ENCODE measurements at regions not wholly inside any gene's neighbourhood (a gene's known extent, or its start where the extent isn't known, plus 50 kb on each side); places are given as distances from the start of the nearest gene placed in this dataset.

- Histone ChIP-seq H3K27ac (ENCODE audit: low read depth, low read length) (no peak overlapping the region), H3K27me3 (ENCODE audit: control insufficient read depth, insufficient read depth, low read length) (no peaks in the 10 kb centered on the region), H3K9ac (ENCODE audit: low read length) (no peak overlapping the region), H3K4me3 (ENCODE audit: low read depth, low read length) (no peak overlapping the region), H3K4me1 (ENCODE audit: control insufficient read depth, insufficient read depth, low read length) (no peaks in the 10 kb centered on the region; the same call in none of the 2 replicates), H3K36me3 (ENCODE audit: control insufficient read depth, insufficient read depth, low read length) (no peaks in the 10 kb centered on the region), H3K9me3 (ENCODE audit: control insufficient read depth, insufficient read depth, low read depth, low read length) (no peaks in the 10 kb centered on the region)
Measured at GRCh38 chr3:6220447-6220846, 640.5 kb upstream of the GRM7 start.

GRCh38 chr3:6222069-6222468 lies 638.8 kb upstream of the GRM7 start:
- no peaks in the 10 kb centered on the region; the same call in none of the 2 replicates for H3K4me1 ChIP-seq (ENCODE audit: control insufficient read depth, insufficient read depth, low read length)
- no peaks in the 10 kb centered on the region for H3K36me3 ChIP-seq (ENCODE audit: control insufficient read depth, insufficient read depth, low read length)
- H3K9me3 ChIP-seq (ENCODE audit: control insufficient read depth, insufficient read depth, low read depth, low read length): no peaks in the 10 kb centered on the region
- no peak overlapping the region for H3K4me3 ChIP-seq (ENCODE audit: low read depth, low read length)
- H3K27ac ChIP-seq (ENCODE audit: low read depth, low read length): no peak overlapping the region
- H3K9ac ChIP-seq (ENCODE audit: low read length): no peak overlapping the region
- H3K27me3 ChIP-seq (ENCODE audit: control insufficient read depth, insufficient read depth, low read length): no peaks in the 10 kb centered on the region

GRCh38 chr3:6223572-6223971 lies 637.3 kb upstream of the GRM7 start:
- H3K9me3 ChIP-seq (ENCODE audit: control insufficient read depth, insufficient read depth, low read depth, low read length): no peaks in the 10 kb centered on the region
- no peaks in the 10 kb centered on the region for H3K36me3 ChIP-seq (ENCODE audit: control insufficient read depth, insufficient read depth, low read length)
- no peak overlapping the region for H3K9ac ChIP-seq (ENCODE audit: low read length)
- no peaks in the 10 kb centered on the region for H3K27me3 ChIP-seq (ENCODE audit: control insufficient read depth, insufficient read depth, low read length)
- H3K27ac ChIP-seq (ENCODE audit: low read depth, low read length): no peak overlapping the region
- H3K4me1 ChIP-seq (ENCODE audit: control insufficient read depth, insufficient read depth, low read length): no peaks in the 10 kb centered on the region; the same call in none of the 2 replicates
- H3K4me3 ChIP-seq (ENCODE audit: low read depth, low read length): no peak overlapping the region

GRCh38 chr3:6228958-6229683 lies 631.8 kb upstream of the GRM7 start:
- no peak overlapping the region for H3K27ac ChIP-seq (ENCODE audit: low read depth, low read length)
- H3K27me3 ChIP-seq (ENCODE audit: control insufficient read depth, insufficient read depth, low read length): no peaks in the 10 kb centered on the region
- no peaks in the 10 kb centered on the region for H3K4me1 ChIP-seq (ENCODE audit: control insufficient read depth, insufficient read depth, low read length)
- no peak overlapping the region for H3K9ac ChIP-seq (ENCODE audit: low read length)
- H3K9me3 ChIP-seq (ENCODE audit: control insufficient read depth, insufficient read depth, low read depth, low read length): no peaks in the 10 kb centered on the region
- H3K36me3 ChIP-seq (ENCODE audit: control insufficient read depth, insufficient read depth, low read length): no peaks in the 10 kb centered on the region
- no peak overlapping the region for H3K4me3 ChIP-seq (ENCODE audit: low read depth, low read length)

- no peak overlapping the region for H3K4me3 ChIP-seq (ENCODE audit: low read depth, low read length)
- H3K9me3 ChIP-seq (ENCODE audit: control insufficient read depth, insufficient read depth, low read depth, low read length): no peaks in the 10 kb centered on the region
- H3K9ac ChIP-seq (ENCODE audit: low read length): no peak overlapping the region
Measured at GRCh38 chr3:6229778-6230410, 631.0 kb upstream of the GRM7 start.

GRCh38 chr3:6242104-6242503 lies 618.8 kb upstream of the GRM7 start:
- Histone ChIP-seq H3K4me3 (ENCODE audit: low read depth, low read length) (no peak overlapping the region), H3K36me3 (ENCODE audit: control insufficient read depth, insufficient read depth, low read length) (no peaks in the 10 kb centered on the region), H3K9ac (ENCODE audit: low read length) (no peak overlapping the region), H3K9me3 (ENCODE audit: control insufficient read depth, insufficient read depth, low read depth, low read length) (peaks cover 3% of the 10 kb centered on the region; the same call in 1 of the 2 replicates), H3K27me3 (ENCODE audit: control insufficient read depth, insufficient read depth, low read length) (no peaks in the 10 kb centered on the region), H3K27ac (ENCODE audit: low read depth, low read length) (no peak overlapping the region), H3K4me1 (ENCODE audit: control insufficient read depth, insufficient read depth, low read length) (no peaks in the 10 kb centered on the region)

More at GRCh38 chr3:6229778-6230410, 631.0 kb upstream of the GRM7 start:
- Histone ChIP-seq H3K27me3 (ENCODE audit: control insufficient read depth, insufficient read depth, low read length) (no peaks in the 10 kb centered on the region), H3K4me1 (ENCODE audit: control insufficient read depth, insufficient read depth, low read length) (no peaks in the 10 kb centered on the region), H3K27ac (ENCODE audit: low read depth, low read length) (no peak overlapping the region), H3K36me3 (ENCODE audit: control insufficient read depth, insufficient read depth, low read length) (no peaks in the 10 kb centered on the region)

- no peak overlapping the region for H3K9ac ChIP-seq (ENCODE audit: low read length)
- H3K27ac ChIP-seq (ENCODE audit: low read depth, low read length): no peak overlapping the region
- H3K4me3 ChIP-seq (ENCODE audit: low read depth, low read length): no peak overlapping the region
- H3K4me1 ChIP-seq (ENCODE audit: control insufficient read depth, insufficient read depth, low read length): no peaks in the 10 kb centered on the region
- H3K9me3 ChIP-seq (ENCODE audit: control insufficient read depth, insufficient read depth, low read depth, low read length): no peaks in the 10 kb centered on the region
- H3K27me3 ChIP-seq (ENCODE audit: control insufficient read depth, insufficient read depth, low read length): no peaks in the 10 kb centered on the region
- H3K36me3 ChIP-seq (ENCODE audit: control insufficient read depth, insufficient read depth, low read length): no peaks in the 10 kb centered on the region
Measured at GRCh38 chr3:6248528-6248927, 612.4 kb upstream of the GRM7 start.

GRCh38 chr3:6249679-6250078 lies 611.2 kb upstream of the GRM7 start:
- H3K36me3 ChIP-seq (ENCODE audit: control insufficient read depth, insufficient read depth, low read length): no peaks in the 10 kb centered on the region
- peaks cover 2% of the 10 kb centered on the region; the same call in 1 of the 2 replicates for H3K9me3 ChIP-seq (ENCODE audit: control insufficient read depth, insufficient read depth, low read depth, low read length)
- H3K27me3 ChIP-seq (ENCODE audit: control insufficient read depth, insufficient read depth, low read length): no peaks in the 10 kb centered on the region
- H3K9ac ChIP-seq (ENCODE audit: low read length): no peak overlapping the region
- no peak overlapping the region for H3K4me3 ChIP-seq (ENCODE audit: low read depth, low read length)
- H3K4me1 ChIP-seq (ENCODE audit: control insufficient read depth, insufficient read depth, low read length): no peaks in the 10 kb centered on the region
- H3K27ac ChIP-seq (ENCODE audit: low read depth, low read length): no peak overlapping the region

GRCh38 chr3:6250167-6250566 lies 610.7 kb upstream of the GRM7 start:
- Histone ChIP-seq H3K4me1 (ENCODE audit: control insufficient read depth, insufficient read depth, low read length) (no peaks in the 10 kb centered on the region), H3K4me3 (ENCODE audit: low read depth, low read length) (no peak overlapping the region), H3K9me3 (ENCODE audit: control insufficient read depth, insufficient read depth, low read depth, low read length) (peaks cover 2% of the 10 kb centered on the region; the same call in 1 of the 2 replicates), H3K27ac (ENCODE audit: low read depth, low read length) (no peak overlapping the region), H3K9ac (ENCODE audit: low read length) (no peak overlapping the region), H3K36me3 (ENCODE audit: control insufficient read depth, insufficient read depth, low read length) (no peaks in the 10 kb centered on the region), H3K27me3 (ENCODE audit: control insufficient read depth, insufficient read depth, low read length) (no peaks in the 10 kb centered on the region)

- H3K4me3 ChIP-seq (ENCODE audit: low read depth, low read length): no peak overlapping the region
- peaks cover 2% of the 10 kb centered on the region; the same call in 1 of the 2 replicates for H3K9me3 ChIP-seq (ENCODE audit: control insufficient read depth, insufficient read depth, low read depth, low read length)
- H3K27me3 ChIP-seq (ENCODE audit: control insufficient read depth, insufficient read depth, low read length): no peaks in the 10 kb centered on the region
- H3K4me1 ChIP-seq (ENCODE audit: control insufficient read depth, insufficient read depth, low read length): no peaks in the 10 kb centered on the region
- no peaks in the 10 kb centered on the region for H3K36me3 ChIP-seq (ENCODE audit: control insufficient read depth, insufficient read depth, low read length)
- no peak overlapping the region for H3K9ac ChIP-seq (ENCODE audit: low read length)
- no peak overlapping the region for H3K27ac ChIP-seq (ENCODE audit: low read depth, low read length)
Measured at GRCh38 chr3:6251612-6252400, 609.1 kb upstream of the GRM7 start.

GRCh38 chr3:6254490-6254889 lies 606.4 kb upstream of the GRM7 start:
- H3K27me3 ChIP-seq (ENCODE audit: control insufficient read depth, insufficient read depth, low read length): no peaks in the 10 kb centered on the region
- H3K4me1 ChIP-seq (ENCODE audit: control insufficient read depth, insufficient read depth, low read length): no peaks in the 10 kb centered on the region
- H3K36me3 ChIP-seq (ENCODE audit: control insufficient read depth, insufficient read depth, low read length): no peaks in the 10 kb centered on the region
- H3K27ac ChIP-seq (ENCODE audit: low read depth, low read length): no peak overlapping the region
- no peak overlapping the region for H3K9ac ChIP-seq (ENCODE audit: low read length)
- H3K9me3 ChIP-seq (ENCODE audit: control insufficient read depth, insufficient read depth, low read depth, low read length): peaks cover 2% of the 10 kb centered on the region; the same call in 1 of the 2 replicates
- no peak overlapping the region for H3K4me3 ChIP-seq (ENCODE audit: low read depth, low read length)
